B cell (primary cell): ENCODE measurements at regions not wholly inside any gene's neighbourhood (a gene's known extent, or its start where the extent isn't known, plus 50 kb on each side); places are given as distances from the start of the nearest gene placed in this dataset.

Experiments used
- ATAC-seq: fragments of 200-7000 bp; cut with Tn5 transposase; one replicate; pipeline ENCODE4 v1.10.0; 2021; ENCODE audit warnings: low read depth, mild to moderate bottlenecking, moderate number of reproducible peaks, moderate library complexity
- CTCF ChIA-PET: fragments of 350-600 bp; sonication (Branson Sonifier 250); formaldehyde crosslinking; loops from one replicate; lab custom pipeline; 2021; ENCODE audit warnings: antibody characterized with exemption, inconsistent platforms; lab: Charles Lee
- POLR2A ChIA-PET: fragments of 350-600 bp; sonication (Branson Sonifier 250); formaldehyde crosslinking; loops from one replicate; lab custom pipeline; 2021; ENCODE audit warnings: antibody characterized with exemption; lab: Charles Lee
- DNase-seq: peaks from one replicate; pipeline ENCODE4 v3.0.0; 2013
- H2AFZ ChIP-seq: 2 replicates; pipeline ENCODE4 v1.6.1; 2012; ENCODE audit warnings: mild to moderate bottlenecking, low read depth, low read length; ENCODE audit not compliant: insufficient read depth, poor library complexity, severe bottlenecking
- H3K27ac ChIP-seq, 2 donors: 1 replicate in 1 of 2; 2 replicates in 1 of 2; pipeline ENCODE4 v1.5.1; 2012 to 2013; ENCODE audit warnings: low read length in 2 of 2, mild to moderate bottlenecking in 2 of 2, moderate library complexity in 1 of 2
- H3K27me3 ChIP-seq, 4 experiments: fragments of 200-600 bp in 1 of 4; sonication (generic) in 1 of 4; replicated peaks in 1 of 4; 1 replicate in 2 of 4; 2 replicates in 2 of 4; pipeline versions ENCODE4 v1.6.1 to v1.7.0; 2013 to 2016; ENCODE audit warnings: low read length in 3 of 4, mild to moderate bottlenecking in 2 of 4, mixed read lengths in 1 of 4, moderate library complexity in 1 of 4; ENCODE audit not compliant: insufficient read depth in 4 of 4, control insufficient read depth in 3 of 4; ENCODE audit errors: control extremely low read depth in 1 of 4
- H3K36me3 ChIP-seq, 2 experiments: replicated peaks in 1 of 2; 1 replicate in 1 of 2; 2 replicates in 1 of 2; pipeline versions ENCODE4 v1.6.1 to v1.7.1; 2013; ENCODE audit warnings: low read length in 1 of 2; ENCODE audit not compliant: insufficient read depth in 2 of 2, control insufficient read depth in 1 of 2; ENCODE audit errors: control extremely low read depth in 1 of 2, extremely low read depth in 1 of 2
- H3K4me1 ChIP-seq, 2 donors: fragments of 200-600 bp in 1 of 2; sonication (generic) in 1 of 2; 1 replicate in 1 of 2; 2 replicates in 1 of 2; pipeline versions ENCODE4 v1.5.1 to v1.6.1; 2013 to 2017; ENCODE audit warnings: low read length in 2 of 2; ENCODE audit not compliant: control insufficient read depth in 2 of 2, insufficient read depth in 2 of 2
- H3K4me2 ChIP-seq: replicated peaks from 2 replicates; pipeline ENCODE3; 2012; ENCODE audit warnings: mild to moderate bottlenecking, low read depth, low read length; ENCODE audit not compliant: poor library complexity, severe bottlenecking
- H3K4me3 ChIP-seq, 5 experiments: fragments of 200-600 bp in 1 of 5; sonication (generic) in 1 of 5; 1 replicate in 3 of 5; 2 replicates in 2 of 5; pipeline versions ENCODE4 v1.5.1 to v1.7.0; 2011 to 2016; ENCODE audit warnings: low read length in 4 of 5, mild to moderate bottlenecking in 4 of 5, low read depth in 2 of 5, control low read depth in 1 of 5, moderate library complexity in 1 of 5; ENCODE audit not compliant: insufficient read depth in 1 of 5; ENCODE audit errors: control extremely low read depth in 1 of 5, extremely low read depth in 1 of 5
- H3K79me2 ChIP-seq: fragments of 200-600 bp; sonication (generic); one replicate; pipeline ENCODE4 v1.6.0; 2016; ENCODE audit warnings: low read length; ENCODE audit not compliant: control insufficient read depth, insufficient read depth
- H3K9ac ChIP-seq: fragments of 200-600 bp; sonication (generic); 2 replicates; pipeline ENCODE4 v1.6.1; 2017; ENCODE audit warnings: mild to moderate bottlenecking, low read length, moderate library complexity
- H3K9me3 ChIP-seq, 3 donors: one replicate each; pipeline versions ENCODE4 v1.6.1 to v1.7.1; 2013; ENCODE audit warnings: low read length in 2 of 3; ENCODE audit not compliant: control insufficient read depth in 2 of 3, insufficient read depth in 1 of 3; ENCODE audit errors: control extremely low read depth in 1 of 3
- H4K20me1 ChIP-seq: 2 replicates; pipeline ENCODE4 v1.6.0; 2012; ENCODE audit warnings: mild to moderate bottlenecking, low read length; ENCODE audit not compliant: insufficient read depth, control insufficient read depth, poor library complexity, severe bottlenecking
- H3K27ac Mint-ChIP-seq: one replicate; pipeline ENCODE4 v1.8.0; 2021; ENCODE audit warnings: mixed read lengths
- H3K27me3 Mint-ChIP-seq: one replicate; pipeline ENCODE4 v1.8.0; 2021; ENCODE audit warnings: mixed read lengths
- H3K4me1 Mint-ChIP-seq: one replicate; pipeline ENCODE4 v1.8.0; 2021; ENCODE audit warnings: mixed read lengths
- H3K4me3 Mint-ChIP-seq: one replicate; pipeline ENCODE4 v1.8.0; 2021; ENCODE audit warnings: mixed read lengths
- H3K9me3 Mint-ChIP-seq: one replicate; pipeline ENCODE4 v1.8.0; 2022; ENCODE audit warnings: mixed read lengths; ENCODE audit not compliant: insufficient read depth
- CTCF ChIP-seq: fragments of 200-600 bp; IDR thresholded peaks from one replicate; pipeline ENCODE4 v1.8.0; 2022; ENCODE audit warnings: antibody characterized with exemption, mild to moderate bottlenecking
- EZH2 ChIP-seq: IDR thresholded peaks from 2 replicates; pipeline ENCODE4 v1.6.1; 2012; ENCODE audit warnings: borderline replicate concordance, low read depth, mild to moderate bottlenecking, moderate library complexity, low read length; ENCODE audit not compliant: insufficient read depth, poor library complexity, severe bottlenecking
- WGBS: methylation state at CpG from one replicate; pipeline ENCODE4 v1.1.5; 2013; ENCODE audit warnings: missing lambda C conversion rate; ENCODE audit not compliant: insufficient coverage; 5-methylcytosine and 5-hydroxymethylcytosine counted together
- intact Hi-C: fragments of 100-400 bp; cut with micrococcal nuclease; formaldehyde crosslinking; loops from one replicate; pipeline ENCODE4 v1.10.0; 2022

- H3K4me3 ChIP-seq, result no peak overlapping the region
- Mint-ChIP-seq H3K27me3 (no peaks in the 10 kb centered on the region), H3K27ac (no peak overlapping the region), H3K4me1 (no peaks in the 10 kb centered on the region), H3K4me3 (no peak overlapping the region), H3K9me3 (peaks cover 2% of the 10 kb centered on the region)
- no peak for ATAC-seq
- no peak overlapping the region for H3K27ac ChIP-seq
- intact Hi-C loops, result no loop called here
- H4K20me1 ChIP-seq, result no peaks in the 10 kb centered on the region
- TF ChIP-seq EZH2, result no peak
- TF ChIP-seq CTCF, result no peak
- ChIA-PET POLR2A (no interaction called here), CTCF (no interaction called here)
- no peak for DNase-seq
- no peaks in the 10 kb centered on the region for H3K79me2 ChIP-seq
- no peaks in the 10 kb centered on the region for H3K36me3 ChIP-seq
- H3K27me3 ChIP-seq, result no peaks in the 10 kb centered on the region
- H3K9ac ChIP-seq, result no peak overlapping the region
- 5% methylated on average over 5 of the region's 7 CpGs for WGBS
- H2AFZ ChIP-seq, result no peak overlapping the region
- H3K9me3 ChIP-seq, result no peaks in the 10 kb centered on the region
- no peaks in the 10 kb centered on the region for H3K4me1 ChIP-seq
- no peak overlapping the region for H3K4me2 ChIP-seq
Observed at GRCh38 chr13:37486171-37486681, 112.3 kb downstream of the POSTN start.

DNA sequence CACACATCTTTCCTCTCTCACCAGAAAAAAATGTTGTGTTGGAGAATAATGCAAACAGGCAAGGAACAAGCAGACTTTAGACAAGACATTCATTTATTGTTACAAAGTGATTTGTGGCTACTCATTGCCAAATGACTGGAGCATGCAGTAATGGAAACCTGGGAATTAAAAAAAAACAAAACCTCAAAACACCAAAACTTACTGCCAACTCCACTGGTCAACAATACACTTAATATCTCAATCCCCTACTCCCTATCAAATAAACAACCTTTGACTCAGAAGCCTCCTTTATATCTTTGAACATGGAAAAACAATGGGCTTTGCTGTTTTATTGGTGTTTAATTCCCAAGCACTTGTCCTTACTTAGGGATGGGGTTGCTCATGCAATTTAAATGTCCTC lies 112.8 kb downstream of the POSTN start:
- POLR2A ChIA-PET, result no interaction called here
- Mint-ChIP-seq H3K9me3 (peaks cover 2% of the 10 kb centered on the region), H3K4me1 (no peaks in the 10 kb centered on the region), H3K27me3 (no peaks in the 10 kb centered on the region), H3K27ac (no peak overlapping the region), H3K4me3 (no peak overlapping the region)
- no peaks in the 10 kb centered on the region for H3K79me2 ChIP-seq
- TF ChIP-seq CTCF (no peak), EZH2 (no peak)
- no peak overlapping the region for H3K4me3 ChIP-seq
- ATAC-seq (no peak), DNase-seq (no peak)
- CTCF ChIA-PET, result no interaction called here
- no peak overlapping the region for H3K4me2 ChIP-seq
- H3K36me3 ChIP-seq, result no peaks in the 10 kb centered on the region
- intact Hi-C loops, result no loop called here
- H4K20me1 ChIP-seq, result no peaks in the 10 kb centered on the region
- H3K27ac ChIP-seq, result no peak overlapping the region
- no peaks in the 10 kb centered on the region for H3K4me1 ChIP-seq
- no peaks in the 10 kb centered on the region for H3K27me3 ChIP-seq
- H3K9ac ChIP-seq, result no peak overlapping the region
- H2AFZ ChIP-seq, result no peak overlapping the region
- no peaks in the 10 kb centered on the region for H3K9me3 ChIP-seq
